ENCODE measurements at regions not wholly inside any gene's neighbourhood (a gene's known extent, or its start where the extent isn't known, plus 50 kb on each side); places are given as distances from the start of the nearest gene placed in this dataset.
"Not testable (repeated sequence)": the region's sequence is repeated elsewhere in the genome, so short reads cannot be mapped to it uniquely, and the experiment has no call there.

DNA sequence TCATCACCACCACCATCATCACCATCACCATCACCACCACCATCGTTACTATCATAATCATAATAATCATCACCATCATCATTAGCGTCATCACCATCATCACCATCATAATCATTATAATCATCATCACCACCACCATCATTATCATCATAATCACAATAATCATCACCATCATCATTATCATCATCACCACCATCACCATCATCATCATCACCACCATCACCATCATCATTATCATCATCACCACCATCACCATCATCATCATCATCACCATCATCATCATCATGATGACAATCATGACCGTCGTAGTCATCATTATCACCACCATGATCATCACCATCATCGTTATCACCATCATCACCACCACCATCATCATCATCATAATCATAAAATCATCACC lies 349.9 kb downstream of the ADGRD1 start:
- not testable (repeated sequence) for TF ChIP-seq POLR2A (IDR thresholded peaks at IDR 0.05)
- TF ChIP-seq, protein P1, sequence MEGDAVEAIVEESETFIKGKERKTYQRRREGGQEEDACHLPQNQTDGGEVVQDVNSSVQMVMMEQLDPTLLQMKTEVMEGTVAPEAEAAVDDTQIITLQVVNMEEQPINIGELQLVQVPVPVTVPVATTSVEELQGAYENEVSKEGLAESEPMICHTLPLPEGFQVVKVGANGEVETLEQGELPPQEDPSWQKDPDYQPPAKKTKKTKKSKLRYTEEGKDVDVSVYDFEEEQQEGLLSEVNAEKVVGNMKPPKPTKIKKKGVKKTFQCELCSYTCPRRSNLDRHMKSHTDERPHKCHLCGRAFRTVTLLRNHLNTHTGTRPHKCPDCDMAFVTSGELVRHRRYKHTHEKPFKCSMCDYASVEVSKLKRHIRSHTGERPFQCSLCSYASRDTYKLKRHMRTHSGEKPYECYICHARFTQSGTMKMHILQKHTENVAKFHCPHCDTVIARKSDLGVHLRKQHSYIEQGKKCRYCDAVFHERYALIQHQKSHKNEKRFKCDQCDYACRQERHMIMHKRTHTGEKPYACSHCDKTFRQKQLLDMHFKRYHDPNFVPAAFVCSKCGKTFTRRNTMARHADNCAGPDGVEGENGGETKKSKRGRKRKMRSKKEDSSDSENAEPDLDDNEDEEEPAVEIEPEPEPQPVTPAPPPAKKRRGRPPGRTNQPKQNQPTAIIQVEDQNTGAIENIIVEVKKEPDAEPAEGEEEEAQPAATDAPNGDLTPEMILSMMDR (IDR thresholded peaks at IDR 0.05) = not testable (repeated sequence)
